Muscle of leg (tissue), 3 donors: ENCODE measurements at regions not wholly inside any gene's neighbourhood (a gene's known extent, or its start where the extent isn't known, plus 50 kb on each side); places are given as distances from the start of the nearest gene placed in this dataset.

Experiments used
- DNase-seq: peaks from one replicate; pipeline ENCODE4 v3.0.0; 2013
- H3K27ac ChIP-seq: one replicate; pipeline ENCODE4 v1.5.1; 2013; ENCODE audit warnings: mild to moderate bottlenecking, low read length, control low read depth
- H3K27me3 ChIP-seq: one replicate; pipeline ENCODE4 v1.6.1; 2013; ENCODE audit warnings: low read length; ENCODE audit not compliant: control insufficient read depth, insufficient read depth
- H3K36me3 ChIP-seq: one replicate; pipeline ENCODE4 v1.6.1; 2013; ENCODE audit warnings: low read length; ENCODE audit not compliant: control insufficient read depth, insufficient read depth
- H3K4me1 ChIP-seq: one replicate; pipeline ENCODE4 v1.6.1; 2013; ENCODE audit warnings: low read length; ENCODE audit not compliant: control insufficient read depth, insufficient read depth
- H3K4me3 ChIP-seq: one replicate; pipeline ENCODE4 v1.5.1; 2013; ENCODE audit warnings: low read length, control low read depth
- H3K9me3 ChIP-seq: replicated peaks from 2 replicates; pipeline ENCODE4 v1.6.1; 2013; ENCODE audit warnings: low read depth, low read length; ENCODE audit not compliant: control insufficient read depth
- WGBS: methylation state at CpG from one replicate; pipeline ENCODE4 v1.1.5; 2013; ENCODE audit warnings: missing lambda C conversion rate; ENCODE audit not compliant: insufficient coverage; 5-methylcytosine and 5-hydroxymethylcytosine counted together

DNA sequence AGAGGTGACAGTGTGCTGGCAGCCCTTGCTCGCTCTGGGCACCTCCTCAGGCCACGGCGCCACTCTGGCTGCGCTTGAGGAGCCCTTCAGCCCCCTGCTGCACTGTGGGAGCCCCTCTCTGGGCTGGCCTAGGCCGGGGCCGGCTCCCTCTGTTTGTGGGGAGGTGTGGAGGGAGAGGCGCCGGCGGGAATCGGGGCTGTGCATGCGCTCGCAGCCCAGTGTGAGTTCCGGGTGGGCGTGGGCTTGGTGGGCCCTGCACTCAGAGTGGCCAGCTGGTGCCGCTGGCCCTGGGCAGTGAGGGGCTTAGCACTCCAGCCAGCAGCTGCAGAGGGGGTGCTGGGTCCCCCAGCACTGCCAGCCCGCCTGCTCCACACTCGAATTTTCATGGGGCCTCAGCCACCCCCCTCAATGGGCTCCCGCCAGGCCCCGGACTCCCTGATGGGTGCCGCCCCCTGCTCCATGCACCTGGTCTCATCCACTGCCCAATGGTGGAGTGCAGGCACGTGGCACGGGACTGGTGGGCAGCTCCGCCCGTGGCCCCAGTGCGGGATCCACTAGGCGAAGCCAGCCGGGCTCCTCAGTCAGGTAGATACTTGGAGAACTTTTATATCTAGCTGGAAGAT is 96.7 kb upstream of the BET1 start:
- H3K9me3 ChIP-seq: no peaks in the 10 kb centered on the region
- no peaks in the 10 kb centered on the region for H3K4me1 ChIP-seq
- WGBS: 96% methylated on average over 12 of the region's 27 CpGs
- no peak overlapping the region for H3K4me3 ChIP-seq
- no peak overlapping the region for H3K27ac ChIP-seq
- H3K36me3 ChIP-seq: no peaks in the 10 kb centered on the region
- no peaks in the 10 kb centered on the region for H3K27me3 ChIP-seq
- DNase-seq: no peak

DNA sequence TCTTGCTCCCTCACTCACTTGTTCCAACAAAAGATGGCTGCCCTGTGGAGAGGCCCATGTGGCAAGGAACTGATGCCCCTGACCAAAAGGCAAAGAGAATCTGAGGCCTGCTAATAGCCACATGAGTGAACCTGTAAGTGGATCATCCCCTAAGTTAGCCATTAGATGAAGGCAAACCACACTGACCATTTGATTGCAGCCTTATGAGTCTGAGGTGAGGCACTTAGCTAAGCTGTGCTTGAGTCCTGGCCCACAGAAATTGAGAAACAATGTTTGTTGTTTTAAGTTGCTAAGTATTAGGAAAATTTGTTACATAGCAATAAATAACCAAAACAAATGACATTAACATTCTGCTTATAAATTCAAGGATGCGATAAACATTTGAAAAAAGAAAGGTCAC is 100.1 kb upstream of the BET1 start:
- no peaks in the 10 kb centered on the region for H3K36me3 ChIP-seq
- no peak for DNase-seq
- H3K27me3 ChIP-seq: no peaks in the 10 kb centered on the region
- no peaks in the 10 kb centered on the region for H3K9me3 ChIP-seq
- no CpG with 5 or more reads among the region's 1 CpG for WGBS
- H3K27ac ChIP-seq: no peak overlapping the region
- no peak overlapping the region for H3K4me3 ChIP-seq
- no peaks in the 10 kb centered on the region for H3K4me1 ChIP-seq

- no peaks in the 10 kb centered on the region for H3K36me3 ChIP-seq
- no peak overlapping the region for H3K27ac ChIP-seq
- H3K4me1 ChIP-seq: no peaks in the 10 kb centered on the region
- H3K4me3 ChIP-seq: no peak overlapping the region
- H3K9me3 ChIP-seq: no peaks in the 10 kb centered on the region
- no peak for DNase-seq
- H3K27me3 ChIP-seq: no peaks in the 10 kb centered on the region
- no CpG with 5 or more reads among the region's 5 CpGs for WGBS
These were observed 105.4 kb upstream of the BET1 start for GRCh38 chr7:94109556-94109955.

DNA sequence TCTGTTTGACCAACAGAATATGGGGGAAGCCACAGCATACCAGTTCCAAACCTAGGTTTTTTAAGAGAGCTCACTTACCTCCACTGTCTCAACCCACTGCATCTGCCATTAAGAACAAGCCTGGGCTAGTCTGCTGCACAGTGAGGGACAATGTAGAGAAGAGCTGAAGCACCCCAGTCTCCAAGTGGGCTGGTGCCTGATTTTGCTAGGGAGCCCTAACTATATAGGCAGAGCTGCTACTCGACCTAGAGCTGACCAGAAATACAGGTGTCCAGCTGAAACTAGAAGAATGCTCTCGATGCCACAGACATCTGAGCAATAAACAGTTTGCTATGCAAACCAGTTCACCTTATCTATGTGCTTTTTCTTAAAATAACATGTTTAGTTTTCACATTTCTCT is 106.9 kb upstream of the BET1 start:
- Histone ChIP-seq H3K27me3 (no peaks in the 10 kb centered on the region), H3K4me1 (no peaks in the 10 kb centered on the region), H3K27ac (no peak overlapping the region), H3K36me3 (no peaks in the 10 kb centered on the region), H3K9me3 (no peaks in the 10 kb centered on the region), H3K4me3 (no peak overlapping the region)
- WGBS: 86% methylated on average over 1 of the region's 2 CpGs
- no peak for DNase-seq

GRCh38 chr7:94115316-94115715 is 111.2 kb upstream of the BET1 start:
- Histone ChIP-seq H3K4me1 (no peaks in the 10 kb centered on the region), H3K4me3 (no peak overlapping the region), H3K27me3 (no peaks in the 10 kb centered on the region), H3K9me3 (no peaks in the 10 kb centered on the region), H3K36me3 (no peaks in the 10 kb centered on the region), H3K27ac (no peak overlapping the region)
- no CpG with 5 or more reads among the region's 2 CpGs for WGBS
- DNase-seq: no peak

- Histone ChIP-seq H3K27ac (no peak overlapping the region), H3K4me3 (no peak overlapping the region), H3K4me1 (no peaks in the 10 kb centered on the region), H3K27me3 (no peaks in the 10 kb centered on the region), H3K36me3 (no peaks in the 10 kb centered on the region), H3K9me3 (no peaks in the 10 kb centered on the region)
- WGBS: no CpG with 5 or more reads among the region's 1 CpG
- DNase-seq: no peak
These were observed 119.0 kb upstream of the BET1 start for GRCh38 chr7:94123136-94123535.

DNA sequence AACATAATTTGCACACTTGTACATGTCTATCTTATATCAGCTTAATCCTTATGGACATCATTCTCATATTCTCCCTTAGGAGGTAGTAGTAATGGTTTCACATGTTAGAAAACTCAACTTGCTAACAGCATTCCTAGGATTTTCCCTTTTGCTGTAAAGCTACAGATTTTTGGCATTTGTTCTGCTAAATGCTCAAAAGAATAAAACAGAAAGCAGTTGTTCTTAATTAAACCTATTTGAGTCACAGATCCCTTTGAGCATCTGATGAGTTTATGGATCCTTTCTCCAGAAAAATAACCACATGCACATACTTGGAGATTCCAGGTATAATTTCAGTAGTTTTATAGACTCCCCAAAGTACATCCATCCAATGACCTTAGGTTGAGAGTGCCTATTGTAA is 122.9 kb upstream of the BET1 start:
- Histone ChIP-seq H3K9me3 (no peaks in the 10 kb centered on the region), H3K27ac (no peak overlapping the region), H3K36me3 (no peaks in the 10 kb centered on the region), H3K27me3 (no peaks in the 10 kb centered on the region), H3K4me1 (no peaks in the 10 kb centered on the region), H3K4me3 (no peak overlapping the region)
- DNase-seq: peak; percentile 3

- Histone ChIP-seq H3K27me3 (no peaks in the 10 kb centered on the region), H3K36me3 (no peaks in the 10 kb centered on the region), H3K9me3 (no peaks in the 10 kb centered on the region), H3K4me3 (no peak overlapping the region), H3K27ac (no peak overlapping the region), H3K4me1 (no peaks in the 10 kb centered on the region)
- no CpG with 5 or more reads among the region's 2 CpGs for WGBS
- DNase-seq: no peak
These were observed 123.9 kb upstream of the BET1 start for GRCh38 chr7:94128072-94128471.

GRCh38 chr7:94129443-94130140 is 125.4 kb upstream of the BET1 start:
- DNase-seq: peak; percentile 6
- Histone ChIP-seq H3K4me3 (no peak overlapping the region), H3K36me3 (no peaks in the 10 kb centered on the region), H3K27ac (no peak overlapping the region), H3K9me3 (no peaks in the 10 kb centered on the region), H3K27me3 (no peaks in the 10 kb centered on the region), H3K4me1 (no peaks in the 10 kb centered on the region)
- 17% methylated on average over 1 of the region's 1 CpG for WGBS

DNA sequence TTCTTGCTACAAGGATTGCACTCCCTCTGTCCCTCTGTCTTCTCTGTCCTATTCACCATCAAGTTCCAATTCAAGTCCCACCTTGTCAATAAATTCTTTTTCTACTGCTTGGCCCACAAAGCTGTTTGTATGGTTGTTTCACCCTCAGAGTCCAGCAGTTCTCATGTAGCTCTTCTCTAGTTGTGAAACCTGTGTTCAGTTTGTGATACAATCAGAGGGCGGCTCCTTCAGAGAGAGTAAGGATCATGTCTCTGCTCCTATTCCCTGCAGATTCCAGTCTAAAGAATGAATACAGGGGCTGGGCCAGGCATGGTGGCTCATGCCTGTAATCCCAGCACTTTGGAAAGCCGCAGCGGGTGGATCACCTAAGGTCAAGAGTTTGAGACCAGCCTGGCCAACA is 126.6 kb upstream of the BET1 start:
- WGBS: 83% methylated on average over 2 of the region's 3 CpGs

GRCh38 chr7:94133460-94133859 is 129.3 kb upstream of the BET1 start:
- Histone ChIP-seq H3K4me3 (no peak overlapping the region), H3K27ac (no peak overlapping the region), H3K9me3 (no peaks in the 10 kb centered on the region), H3K27me3 (no peaks in the 10 kb centered on the region), H3K36me3 (no peaks in the 10 kb centered on the region), H3K4me1 (no peaks in the 10 kb centered on the region)
- no CpG with 5 or more reads among the region's 4 CpGs for WGBS
- no peak for DNase-seq

More for the DNA sequence above, 126.6 kb upstream of the BET1 start:
- no peaks in the 10 kb centered on the region for H3K27me3 ChIP-seq
- no peaks in the 10 kb centered on the region for H3K9me3 ChIP-seq
- no peak overlapping the region for H3K4me3 ChIP-seq
- DNase-seq: no peak
- no peaks in the 10 kb centered on the region for H3K4me1 ChIP-seq
- no peak overlapping the region for H3K27ac ChIP-seq
- H3K36me3 ChIP-seq: no peaks in the 10 kb centered on the region
